ENCODE measurements at regions not wholly inside any gene's neighbourhood (a gene's known extent, or its start where the extent isn't known, plus 50 kb on each side); places are given as distances from the start of the nearest gene placed in this dataset.

GRCh38 chr9:124118894-124119293 lies 107.3 kb downstream of the LHX2 start:
- TF ChIP-seq, protein P1, sequence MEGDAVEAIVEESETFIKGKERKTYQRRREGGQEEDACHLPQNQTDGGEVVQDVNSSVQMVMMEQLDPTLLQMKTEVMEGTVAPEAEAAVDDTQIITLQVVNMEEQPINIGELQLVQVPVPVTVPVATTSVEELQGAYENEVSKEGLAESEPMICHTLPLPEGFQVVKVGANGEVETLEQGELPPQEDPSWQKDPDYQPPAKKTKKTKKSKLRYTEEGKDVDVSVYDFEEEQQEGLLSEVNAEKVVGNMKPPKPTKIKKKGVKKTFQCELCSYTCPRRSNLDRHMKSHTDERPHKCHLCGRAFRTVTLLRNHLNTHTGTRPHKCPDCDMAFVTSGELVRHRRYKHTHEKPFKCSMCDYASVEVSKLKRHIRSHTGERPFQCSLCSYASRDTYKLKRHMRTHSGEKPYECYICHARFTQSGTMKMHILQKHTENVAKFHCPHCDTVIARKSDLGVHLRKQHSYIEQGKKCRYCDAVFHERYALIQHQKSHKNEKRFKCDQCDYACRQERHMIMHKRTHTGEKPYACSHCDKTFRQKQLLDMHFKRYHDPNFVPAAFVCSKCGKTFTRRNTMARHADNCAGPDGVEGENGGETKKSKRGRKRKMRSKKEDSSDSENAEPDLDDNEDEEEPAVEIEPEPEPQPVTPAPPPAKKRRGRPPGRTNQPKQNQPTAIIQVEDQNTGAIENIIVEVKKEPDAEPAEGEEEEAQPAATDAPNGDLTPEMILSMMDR (IDR thresholded peaks at IDR 0.05; ENCODE audit: insufficient read depth, low read depth, low read length): no peak
- no peak for TF ChIP-seq EZH2 (IDR thresholded peaks at IDR 0.05; ENCODE audit: insufficient read depth, low read length)
